Neuron (in vitro differentiated cells): ENCODE measurements at regions not wholly inside any gene's neighbourhood (a gene's known extent, or its start where the extent isn't known, plus 50 kb on each side); places are given as distances from the start of the nearest gene placed in this dataset.
"Not testable (repeated sequence)": the region's sequence is repeated elsewhere in the genome, so short reads cannot be mapped to it uniquely, and the experiment has no call there.

Experiments
- H2AFZ ChIP-seq: one replicate; pipeline ENCODE4 v1.6.1; 2013; ENCODE audit warnings: low read depth, mild to moderate bottlenecking, inconsistent platforms, low read length, moderate library complexity
- H3K27me3 ChIP-seq: one replicate; pipeline ENCODE4 v1.6.1; 2013; ENCODE audit warnings: low read length; ENCODE audit not compliant: insufficient read depth
- H3K36me3 ChIP-seq: one replicate; pipeline ENCODE4 v1.6.1; 2013; ENCODE audit warnings: low read length; ENCODE audit not compliant: insufficient read depth
- H3K4me1 ChIP-seq: one replicate; pipeline ENCODE4 v1.6.1; 2013; ENCODE audit warnings: low read length; ENCODE audit not compliant: insufficient read depth
- H3K4me3 ChIP-seq: 2 replicates; pipeline ENCODE4 v1.5.1; 2013; ENCODE audit warnings: mild to moderate bottlenecking, low read length, moderate library complexity
- H3K9me3 ChIP-seq: one replicate; pipeline ENCODE4 v1.6.1; 2013; ENCODE audit warnings: low read length

- Histone ChIP-seq H3K27me3 (no peaks in the 10 kb centered on the region), H3K9me3 (no peaks in the 10 kb centered on the region)
These were observed 230.8 kb upstream of the TET2 start for GRCh38 chr4:104915864-104916263.

GRCh38 chr4:104919406-104919805 lies 227.3 kb upstream of the TET2 start:
- H3K27me3 ChIP-seq, result no peaks in the 10 kb centered on the region
- H3K9me3 ChIP-seq, result no peaks in the 10 kb centered on the region
- no peaks in the 10 kb centered on the region for H3K4me1 ChIP-seq
- H3K4me3 ChIP-seq, result no peak overlapping the region
- no peak overlapping the region for H2AFZ ChIP-seq
- H3K36me3 ChIP-seq, result no peaks in the 10 kb centered on the region

More at GRCh38 chr4:104915864-104916263, 230.8 kb upstream of the TET2 start:
- H3K36me3 ChIP-seq, result no peaks in the 10 kb centered on the region
- H3K4me3 ChIP-seq, result no peak overlapping the region
- no peak overlapping the region for H2AFZ ChIP-seq
- H3K4me1 ChIP-seq, result no peaks in the 10 kb centered on the region

GRCh38 chr4:104930298-104930697 lies 216.4 kb upstream of the TET2 start:
- Histone ChIP-seq H2AFZ (no peak overlapping the region), H3K4me3 (no peak overlapping the region), H3K4me1 (no peaks in the 10 kb centered on the region), H3K9me3 (no peaks in the 10 kb centered on the region), H3K27me3 (no peaks in the 10 kb centered on the region), H3K36me3 (no peaks in the 10 kb centered on the region)

- not testable (repeated sequence) for H3K27me3 ChIP-seq, H3K9me3 ChIP-seq, H3K4me3 ChIP-seq, H3K36me3 ChIP-seq, H2AFZ ChIP-seq, H3K4me1 ChIP-seq
These were observed 215.6 kb upstream of the TET2 start for GRCh38 chr4:104930745-104931736.

DNA sequence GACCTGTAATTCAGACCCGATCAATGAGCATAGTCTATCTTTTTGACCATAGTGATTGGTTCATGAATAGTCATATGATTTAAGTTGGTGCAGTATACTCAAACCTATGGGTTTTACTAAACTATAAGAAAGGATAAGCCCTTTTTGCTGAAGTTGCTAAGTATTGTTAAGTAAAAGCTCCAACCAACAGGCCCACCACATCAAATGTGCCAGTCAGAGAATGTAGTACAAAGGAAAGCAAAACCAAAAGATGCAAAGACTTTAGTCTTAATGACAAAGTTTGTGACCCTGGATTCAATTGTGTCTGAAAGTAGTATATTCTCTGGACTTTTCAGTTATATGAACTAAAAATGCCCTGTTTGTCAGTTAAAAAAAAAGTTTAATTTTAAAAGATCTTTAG lies 208.1 kb upstream of the TET2 start:
- H3K4me1 ChIP-seq, result no peaks in the 10 kb centered on the region
- no peaks in the 10 kb centered on the region for H3K9me3 ChIP-seq
- no peak overlapping the region for H2AFZ ChIP-seq
- H3K36me3 ChIP-seq, result no peaks in the 10 kb centered on the region
- H3K4me3 ChIP-seq, result no peak overlapping the region
- H3K27me3 ChIP-seq, result no peaks in the 10 kb centered on the region

- H3K4me1 ChIP-seq, result no peaks in the 10 kb centered on the region
- H3K4me3 ChIP-seq, result no peak overlapping the region
- H2AFZ ChIP-seq, result no peak overlapping the region
- H3K36me3 ChIP-seq, result no peaks in the 10 kb centered on the region
- H3K9me3 ChIP-seq, result no peaks in the 10 kb centered on the region
- no peaks in the 10 kb centered on the region for H3K27me3 ChIP-seq
These were observed 205.7 kb upstream of the TET2 start for GRCh38 chr4:104940927-104941326.

GRCh38 chr4:104941661-104942062 lies 205.0 kb upstream of the TET2 start:
- H2AFZ ChIP-seq, result no peak overlapping the region
- H3K4me3 ChIP-seq, result no peak overlapping the region
- no peaks in the 10 kb centered on the region for H3K27me3 ChIP-seq
- no peaks in the 10 kb centered on the region for H3K36me3 ChIP-seq
- no peaks in the 10 kb centered on the region for H3K4me1 ChIP-seq
- H3K9me3 ChIP-seq, result no peaks in the 10 kb centered on the region

GRCh38 chr4:104942990-104943743 lies 203.5 kb upstream of the TET2 start:
- no peak overlapping the region for H3K4me3 ChIP-seq
- no peaks in the 10 kb centered on the region for H3K9me3 ChIP-seq
- no peaks in the 10 kb centered on the region for H3K36me3 ChIP-seq
- no peak overlapping the region for H2AFZ ChIP-seq
- H3K27me3 ChIP-seq, result no peaks in the 10 kb centered on the region
- H3K4me1 ChIP-seq, result no peaks in the 10 kb centered on the region

DNA sequence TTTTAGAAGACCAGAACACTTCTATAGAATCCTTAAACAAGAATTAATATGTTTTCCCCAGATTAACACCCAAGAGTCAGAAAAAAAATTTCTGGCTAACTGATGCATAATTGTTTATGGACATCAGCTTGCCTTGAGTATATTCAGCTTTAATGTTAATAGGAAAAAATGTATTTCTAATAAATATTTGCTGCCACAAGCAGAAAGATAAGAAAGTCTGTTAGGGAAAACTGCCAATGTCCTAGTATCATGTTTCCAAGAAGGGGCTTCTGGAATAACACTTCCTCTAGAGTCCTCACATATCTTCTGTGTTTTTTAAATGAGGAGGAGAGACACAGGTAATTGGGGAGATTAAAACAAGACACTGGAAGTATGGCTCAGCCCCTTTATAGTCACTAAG lies 202.1 kb upstream of the TET2 start:
- Histone ChIP-seq H3K9me3 (no peaks in the 10 kb centered on the region), H3K4me3 (no peak overlapping the region), H2AFZ (no peak overlapping the region), H3K36me3 (no peaks in the 10 kb centered on the region), H3K4me1 (no peaks in the 10 kb centered on the region), H3K27me3 (no peaks in the 10 kb centered on the region)

DNA sequence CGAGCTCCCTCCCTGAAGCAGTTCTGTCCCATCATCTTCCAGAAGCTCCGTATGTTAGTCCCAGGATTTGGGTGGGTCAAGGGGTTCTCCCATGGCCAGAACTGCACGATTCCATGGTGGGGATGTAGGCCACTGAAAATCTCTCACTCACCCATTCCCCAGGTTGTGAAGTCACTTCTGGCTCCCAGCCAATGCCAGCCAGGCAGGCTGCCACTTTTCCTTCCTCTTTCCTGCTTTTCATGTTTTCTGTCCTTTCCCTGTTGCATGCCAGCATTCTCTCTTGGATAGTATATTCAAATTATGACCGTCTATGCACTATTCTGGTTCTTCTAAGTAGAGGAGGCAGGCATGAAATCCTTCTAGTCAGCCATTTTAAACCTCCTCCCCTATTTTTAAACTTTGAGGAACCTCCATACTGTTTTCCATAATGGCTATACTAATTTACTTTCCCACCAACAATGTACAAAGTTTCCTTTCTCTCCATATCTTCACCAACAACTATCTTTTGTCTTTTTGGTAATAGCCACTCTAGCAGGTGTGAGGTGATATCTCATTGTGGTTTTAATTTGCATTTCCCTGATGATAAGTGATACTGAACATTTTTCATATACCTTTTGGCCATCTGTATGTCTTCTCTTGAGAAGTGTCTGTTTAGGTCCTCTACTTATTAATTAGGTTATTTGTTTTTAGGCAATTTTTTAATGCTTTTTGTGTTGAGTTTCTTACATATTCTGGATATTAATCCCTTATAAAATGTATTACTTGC lies 182.1 kb upstream of the TET2 start:
- no peaks in the 10 kb centered on the region for H3K9me3 ChIP-seq
- H3K27me3 ChIP-seq, result no peaks in the 10 kb centered on the region
- H2AFZ ChIP-seq, result no peak overlapping the region
- H3K4me1 ChIP-seq, result peaks cover 3% of the 10 kb centered on the region
- no peak overlapping the region for H3K4me3 ChIP-seq
- H3K36me3 ChIP-seq, result no peaks in the 10 kb centered on the region

DNA sequence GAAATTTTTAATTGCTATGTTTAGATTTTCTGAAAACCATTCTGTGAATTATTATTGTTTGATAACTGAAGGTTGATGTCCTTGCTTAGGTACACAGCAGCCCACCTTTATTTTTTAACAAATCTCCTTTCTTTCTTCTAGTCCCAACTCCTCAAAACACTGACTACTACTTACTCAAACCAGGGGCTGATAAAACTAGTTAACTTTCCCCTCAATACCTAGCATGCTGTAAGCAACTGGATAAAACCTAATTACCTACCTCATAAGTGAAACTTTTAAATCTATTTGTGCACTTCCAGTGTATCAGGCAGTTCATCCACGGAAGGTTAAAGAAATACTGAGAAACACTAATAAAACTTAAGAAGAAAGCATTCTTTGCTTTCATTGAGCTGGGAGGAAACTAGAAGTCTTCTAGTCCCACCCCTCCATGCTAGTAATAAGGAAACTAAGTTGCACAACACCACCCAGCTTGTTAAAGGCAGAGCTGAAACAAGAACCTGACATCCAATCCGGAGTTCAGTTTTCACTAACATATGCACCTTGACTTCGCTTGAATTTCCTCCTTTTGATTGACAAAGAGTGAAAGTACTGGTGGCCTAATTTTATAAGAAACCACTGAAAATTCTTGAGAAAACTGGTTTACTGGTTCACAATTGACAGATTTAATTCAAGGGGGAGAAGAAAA lies 180.2 kb upstream of the TET2 start:
- Histone ChIP-seq H3K9me3 (no peaks in the 10 kb centered on the region), H3K4me3 (no peak overlapping the region), H2AFZ (no peak overlapping the region), H3K36me3 (no peaks in the 10 kb centered on the region), H3K4me1 (peaks cover 6% of the 10 kb centered on the region), H3K27me3 (no peaks in the 10 kb centered on the region)

DNA sequence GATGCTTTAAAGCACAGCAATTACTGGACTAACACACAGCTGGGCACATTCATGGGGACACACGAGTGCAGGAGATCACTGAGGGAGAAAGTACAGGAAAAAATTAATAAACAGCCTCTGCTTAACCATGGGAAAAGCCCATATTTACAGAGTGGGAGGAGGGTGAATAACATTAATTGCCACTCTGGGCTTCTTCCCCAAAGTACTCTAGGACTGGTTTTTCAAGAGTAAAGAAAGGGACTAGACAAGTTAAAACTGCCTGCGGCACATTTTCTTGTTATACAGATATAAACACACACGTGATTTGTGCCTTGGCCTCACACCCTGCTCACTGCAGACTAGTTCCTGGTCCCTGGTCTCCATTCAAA lies 179.7 kb upstream of the TET2 start:
- no peaks in the 10 kb centered on the region for H3K27me3 ChIP-seq
- H3K4me1 ChIP-seq, result peaks cover 6% of the 10 kb centered on the region
- H3K4me3 ChIP-seq, result no peak overlapping the region
- H3K9me3 ChIP-seq, result no peaks in the 10 kb centered on the region
- H2AFZ ChIP-seq, result no peak overlapping the region
- no peaks in the 10 kb centered on the region for H3K36me3 ChIP-seq
